ENCODE measurements at regions not wholly inside any gene's neighbourhood (a gene's known extent, or its start where the extent isn't known, plus 50 kb on each side); places are given as distances from the start of the nearest gene placed in this dataset.

DNA sequence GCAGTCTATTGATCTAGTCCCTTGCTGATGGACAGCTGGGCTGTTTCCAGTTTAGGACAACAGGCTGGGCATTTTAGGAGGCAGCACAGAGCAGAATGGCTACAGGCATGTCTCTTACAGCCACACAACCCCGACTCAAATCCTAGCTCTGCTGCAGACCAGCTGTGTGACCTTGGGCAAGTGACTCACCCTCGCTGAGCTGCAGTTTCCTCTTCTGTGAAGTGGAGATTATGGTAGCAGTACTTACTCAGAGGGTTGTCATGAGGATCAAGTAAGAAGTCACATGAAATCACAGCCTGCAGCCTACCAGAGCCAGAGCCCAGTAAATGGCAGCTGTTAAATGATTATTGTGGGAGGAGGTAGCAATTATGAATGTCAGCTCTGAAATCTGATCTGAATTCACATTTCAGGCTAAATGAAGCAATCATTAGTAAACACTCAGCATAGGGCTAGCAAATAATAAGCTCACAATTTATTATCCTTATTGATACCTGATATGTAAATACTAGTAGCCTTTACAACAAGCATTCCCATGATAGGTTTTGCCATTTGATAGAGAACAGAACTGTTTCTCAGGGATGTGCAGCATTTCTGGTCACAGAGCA lies 58.9 kb downstream of the MYEOV start:
- no peaks in the 10 kb centered on the region for H3K27me3 ChIP-seq
- 21 to 42% methylated on average over 2 of the region's 2 CpGs for WGBS, 2 donors
- no peak for DNase-seq (ENCODE audit: low spot score in 2 of 2)

DNA sequence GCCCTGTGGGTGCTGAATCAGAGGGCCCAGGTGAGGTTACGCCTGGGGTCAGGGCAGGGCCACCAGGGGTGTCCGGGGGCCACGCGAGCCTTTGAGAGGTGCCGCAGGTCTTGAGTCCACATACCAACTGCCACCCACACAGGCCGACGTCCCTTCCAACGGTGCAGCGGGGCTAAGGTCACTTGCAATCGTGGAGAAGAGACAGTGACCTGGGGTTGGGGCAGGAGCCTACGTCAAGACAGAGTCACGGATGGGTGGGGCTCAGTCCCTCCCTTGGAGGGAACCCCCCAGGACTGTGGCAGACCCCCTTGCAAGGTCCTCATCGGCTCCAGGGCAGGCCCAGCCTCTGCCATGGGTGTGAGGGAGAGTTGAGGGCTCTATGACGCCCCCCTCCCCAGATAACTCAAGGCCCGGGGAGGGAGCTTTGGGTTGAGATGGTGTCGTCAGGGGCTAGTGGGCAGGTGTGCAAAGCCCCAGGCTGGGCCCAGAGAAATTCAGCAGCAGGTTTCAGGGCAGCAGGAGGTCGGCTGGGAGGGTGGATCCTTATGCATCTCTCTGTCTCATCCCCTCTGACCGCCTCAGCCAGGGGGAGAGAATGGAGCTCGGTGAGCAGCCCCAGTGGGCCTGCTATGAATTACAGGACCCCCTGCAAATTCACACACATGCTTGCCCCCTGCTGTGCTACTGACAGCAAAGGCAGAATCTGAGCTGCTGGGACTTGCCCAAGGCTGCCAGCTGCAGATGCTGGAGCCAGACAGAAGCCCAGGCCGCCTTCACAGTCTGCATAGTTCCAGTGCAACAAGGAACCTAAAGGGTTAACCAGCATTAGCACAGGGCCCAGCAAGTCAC lies 60.0 kb downstream of the MYEOV start:
- 87 to 91% methylated on average over 13 to 17 of the region's 20 CpGs for WGBS, 2 donors
- no peak for DNase-seq (ENCODE audit: low spot score in 2 of 2)
- no peak for TF ChIP-seq POLR2A (IDR thresholded peaks at IDR 0.05)
- no peak for TF ChIP-seq EP300 (IDR thresholded peaks at IDR 0.05)
- TF ChIP-seq, protein P1, sequence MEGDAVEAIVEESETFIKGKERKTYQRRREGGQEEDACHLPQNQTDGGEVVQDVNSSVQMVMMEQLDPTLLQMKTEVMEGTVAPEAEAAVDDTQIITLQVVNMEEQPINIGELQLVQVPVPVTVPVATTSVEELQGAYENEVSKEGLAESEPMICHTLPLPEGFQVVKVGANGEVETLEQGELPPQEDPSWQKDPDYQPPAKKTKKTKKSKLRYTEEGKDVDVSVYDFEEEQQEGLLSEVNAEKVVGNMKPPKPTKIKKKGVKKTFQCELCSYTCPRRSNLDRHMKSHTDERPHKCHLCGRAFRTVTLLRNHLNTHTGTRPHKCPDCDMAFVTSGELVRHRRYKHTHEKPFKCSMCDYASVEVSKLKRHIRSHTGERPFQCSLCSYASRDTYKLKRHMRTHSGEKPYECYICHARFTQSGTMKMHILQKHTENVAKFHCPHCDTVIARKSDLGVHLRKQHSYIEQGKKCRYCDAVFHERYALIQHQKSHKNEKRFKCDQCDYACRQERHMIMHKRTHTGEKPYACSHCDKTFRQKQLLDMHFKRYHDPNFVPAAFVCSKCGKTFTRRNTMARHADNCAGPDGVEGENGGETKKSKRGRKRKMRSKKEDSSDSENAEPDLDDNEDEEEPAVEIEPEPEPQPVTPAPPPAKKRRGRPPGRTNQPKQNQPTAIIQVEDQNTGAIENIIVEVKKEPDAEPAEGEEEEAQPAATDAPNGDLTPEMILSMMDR (IDR thresholded peaks at IDR 0.05) = no peak
- H3K27me3 ChIP-seq = no peaks in the 10 kb centered on the region
- H3K4me3 ChIP-seq = no peak overlapping the region
- no peaks in the 10 kb centered on the region for H3K9me3 ChIP-seq
- no peaks in the 10 kb centered on the region for H3K4me1 ChIP-seq
- H3K36me3 ChIP-seq = no peaks in the 10 kb centered on the region
- no peak overlapping the region for H3K27ac ChIP-seq

More for the DNA sequence above, 58.9 kb downstream of the MYEOV start:
- H3K4me1 ChIP-seq = no peaks in the 10 kb centered on the region
- H3K4me3 ChIP-seq = no peak overlapping the region
- H3K9me3 ChIP-seq = peaks cover 0 to 4% (median 0%) of the 10 kb centered on the region in 4 donors
- TF ChIP-seq EP300 (IDR thresholded peaks at IDR 0.05) (no peak), POLR2A (IDR thresholded peaks at IDR 0.05) (no peak)
- TF ChIP-seq, protein P1 (IDR thresholded peaks at IDR 0.05) = no peak
- no peaks in the 10 kb centered on the region for H3K36me3 ChIP-seq
- H3K27ac ChIP-seq = no peak overlapping the region

DNA sequence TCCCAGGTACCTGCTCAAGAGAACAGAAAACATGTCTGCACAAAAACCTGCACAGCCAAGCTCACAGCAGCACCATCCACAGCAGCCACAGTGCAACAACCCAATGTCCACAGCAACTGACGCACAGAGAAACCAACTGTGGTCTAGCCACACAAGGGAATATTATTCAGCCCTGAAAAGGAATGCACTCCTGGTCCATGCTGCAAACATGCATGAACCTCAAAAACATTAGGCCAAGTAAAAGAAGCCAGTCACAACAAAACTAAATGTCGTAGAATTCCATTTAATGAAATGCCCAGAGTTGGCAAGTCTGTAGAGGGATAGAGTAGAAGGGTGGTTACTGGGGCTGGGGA lies 60.6 kb downstream of the MYEOV start:
- Histone ChIP-seq H3K4me3 (no peak overlapping the region), H3K36me3 (no peaks in the 10 kb centered on the region), H3K27ac (no peak overlapping the region), H3K27me3 (no peaks in the 10 kb centered on the region), H3K9me3 (peaks cover 0 to 3% (median 0%) of the 10 kb centered on the region in 4 donors), H3K4me1 (no peaks in the 10 kb centered on the region)
- WGBS, 2 donors = 92 to 99% methylated on average over 2 of the region's 2 CpGs
- TF ChIP-seq, protein P1 (IDR thresholded peaks at IDR 0.05) = no peak
- TF ChIP-seq POLR2A (IDR thresholded peaks at IDR 0.05) (no peak), EP300 (IDR thresholded peaks at IDR 0.05) (no peak)
- no peak for DNase-seq (ENCODE audit: low spot score in 2 of 2)

DNA sequence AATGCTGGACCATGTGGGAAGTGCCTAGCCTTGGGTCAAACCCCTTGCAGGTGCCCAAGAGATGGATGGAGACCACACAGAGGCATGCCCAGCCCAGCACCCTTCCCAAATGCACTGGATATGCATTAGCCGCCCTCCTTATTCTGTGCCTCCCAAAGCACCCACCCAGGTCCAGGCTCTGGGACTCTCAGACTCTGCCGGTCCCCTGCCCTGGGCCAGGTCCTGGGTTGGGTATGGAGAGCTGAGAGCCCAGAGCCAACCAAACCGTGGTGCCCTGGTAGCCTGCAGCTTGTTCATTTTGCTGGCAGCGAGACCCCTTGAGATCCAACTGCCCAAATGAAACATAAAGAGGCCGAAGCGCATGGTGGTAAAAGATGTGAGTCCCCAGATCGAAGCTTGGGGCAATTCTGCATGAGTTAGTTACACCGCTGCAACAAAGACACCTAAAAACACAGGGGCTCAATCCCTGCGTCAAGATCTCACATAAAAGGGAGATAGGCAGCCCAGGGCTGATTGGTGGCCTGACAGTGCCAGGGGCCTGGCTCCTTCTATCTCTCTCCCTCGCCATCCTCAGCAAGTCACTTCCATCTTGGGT lies 61.5 kb downstream of the MYEOV start:
- H3K4me1 ChIP-seq = no peaks in the 10 kb centered on the region
- H3K27ac ChIP-seq = no peak overlapping the region
- WGBS, 2 donors = 94 to 95% methylated on average over 10 of the region's 10 CpGs
- H3K9me3 ChIP-seq = peaks cover 0 to 12% (median 0%) of the 10 kb centered on the region in 4 donors
- no peaks in the 10 kb centered on the region for H3K36me3 ChIP-seq
- H3K27me3 ChIP-seq = no peaks in the 10 kb centered on the region
- no peak overlapping the region for H3K4me3 ChIP-seq
- no peak for DNase-seq (ENCODE audit: low spot score in 2 of 2)
- TF ChIP-seq, protein P1 (IDR thresholded peaks at IDR 0.05) = no peak
- TF ChIP-seq EP300 (IDR thresholded peaks at IDR 0.05) = no peak
- TF ChIP-seq POLR2A (IDR thresholded peaks at IDR 0.05) = no peak
